NCI-H82 (cell line): ENCODE measurements at regions not wholly inside any gene's neighbourhood (a gene's known extent, or its start where the extent isn't known, plus 50 kb on each side); places are given as distances from the start of the nearest gene placed in this dataset.
A peak's percentile ranks its signal among the peaks of the same experiment; 100 is the strongest.
"Not testable (repeated sequence)": the region's sequence is repeated elsewhere in the genome, so short reads cannot be mapped to it uniquely, and the experiment has no call there.

Experiments used
- DNase-seq: peaks from one replicate; lab custom pipeline; 2025; lab: John Stamatoyannopoulos, UW

DNA sequence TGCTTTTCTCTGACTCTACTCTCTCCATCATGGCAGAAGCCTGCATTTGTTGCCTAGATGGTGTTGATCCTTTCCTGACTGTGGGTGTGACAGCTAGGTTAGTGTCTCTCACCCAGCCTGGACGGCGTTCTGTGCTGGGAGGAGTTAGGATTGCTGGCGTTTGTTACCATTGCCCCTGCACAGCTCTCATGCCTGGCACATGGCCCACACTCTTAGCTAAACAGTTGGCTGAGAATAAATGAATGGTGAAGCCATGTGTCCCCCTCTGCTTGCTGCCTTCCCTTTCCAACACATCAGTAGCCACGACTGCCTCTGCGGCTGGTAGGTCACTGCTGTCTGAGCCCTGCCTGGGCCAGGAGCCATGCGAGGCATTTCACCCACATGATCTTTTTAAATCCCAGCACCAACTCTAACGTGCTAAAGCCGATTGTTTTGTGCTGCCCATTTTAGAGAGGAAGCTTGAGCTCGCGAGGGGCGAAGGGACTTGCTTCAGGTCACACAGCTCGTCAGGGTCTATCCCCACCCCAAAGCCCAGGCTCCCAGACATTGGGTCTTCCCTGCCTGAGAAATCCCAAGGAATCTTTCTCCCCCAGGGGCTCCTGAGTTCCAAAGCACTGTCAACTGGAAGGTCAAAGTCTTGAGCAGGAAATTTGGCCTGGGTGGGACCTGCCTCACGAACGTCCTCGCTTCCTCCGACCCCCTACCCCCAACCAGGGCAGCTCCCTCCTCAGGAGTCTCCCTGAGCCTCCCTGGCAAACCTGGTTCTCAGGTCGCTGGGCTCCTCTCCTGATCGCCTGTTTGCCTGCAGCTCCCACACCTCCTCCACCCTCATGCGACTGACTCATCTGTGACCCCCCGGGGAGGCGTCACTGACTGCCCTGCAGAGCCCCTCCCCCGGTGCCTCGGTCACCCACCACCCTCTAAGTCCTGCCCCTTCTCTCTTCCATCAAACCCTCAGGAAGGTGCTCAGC is 271.7 kb upstream of the C1orf174 start:
- DNase-seq = no peak

DNA sequence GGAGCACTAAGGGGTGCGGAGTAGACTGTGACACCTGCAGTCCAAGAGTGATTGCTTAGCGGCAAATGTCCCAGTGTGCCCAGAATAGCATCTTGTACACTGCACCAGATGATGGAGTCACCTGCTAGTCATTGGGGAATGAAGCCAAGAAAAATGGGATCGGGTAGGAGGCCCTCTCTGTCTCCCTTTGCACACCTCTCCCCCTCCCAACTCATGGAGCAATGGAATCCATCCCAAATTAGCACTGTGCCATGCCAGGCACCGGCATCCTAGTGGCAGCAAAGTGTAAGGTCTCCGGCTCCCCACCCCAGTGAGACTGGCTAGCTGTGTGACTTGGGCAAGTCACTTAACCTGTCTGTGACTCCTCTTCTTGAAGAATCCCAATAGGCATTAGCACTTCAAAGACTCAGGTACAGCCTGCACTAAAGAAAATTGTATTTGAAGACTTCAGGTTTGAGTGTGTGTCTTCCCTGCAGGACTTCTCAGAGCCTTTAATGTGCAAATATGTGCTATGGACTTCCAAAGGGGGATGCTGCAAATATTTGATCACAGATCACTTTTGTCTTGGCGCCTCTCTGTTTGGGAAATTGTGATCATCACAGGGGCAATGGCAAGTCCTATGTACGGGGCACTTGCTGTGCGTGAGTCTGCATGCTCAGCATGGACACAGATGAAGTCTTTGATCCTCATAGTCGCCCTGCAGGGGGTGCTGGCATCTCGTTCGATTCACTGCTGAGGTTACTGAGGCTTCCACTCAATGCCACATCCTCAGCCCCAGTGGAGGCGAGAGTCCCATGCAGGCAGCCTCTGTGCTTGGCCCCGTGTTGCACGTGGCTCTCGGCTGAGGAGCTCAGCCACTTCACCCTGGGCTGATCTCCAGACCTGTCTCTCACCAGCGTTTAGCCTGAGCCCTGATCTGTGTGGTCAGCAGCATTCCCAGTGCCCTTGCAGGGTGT is 272.9 kb upstream of the C1orf174 start:
- peak; percentile 64 for DNase-seq

DNA sequence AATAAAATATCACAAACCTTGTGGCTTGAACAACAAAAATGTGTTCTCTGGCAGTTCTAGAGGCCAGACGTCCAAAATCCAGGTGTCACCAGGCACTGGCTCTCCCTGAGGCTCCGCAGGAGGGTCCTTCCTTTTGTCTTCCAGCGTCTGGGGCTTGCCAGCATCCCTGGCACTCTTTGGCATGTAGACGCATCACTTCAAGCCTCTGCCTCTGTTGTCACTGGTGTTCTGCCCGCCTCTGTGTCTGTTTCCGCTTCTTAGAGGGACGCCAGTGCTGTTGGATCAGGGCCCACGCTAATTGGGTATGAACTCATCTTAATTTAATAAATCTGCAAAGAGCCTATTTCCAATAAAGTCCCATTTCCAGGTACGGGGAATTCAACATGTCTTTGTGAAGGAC is 273.7 kb upstream of the C1orf174 start:
- DNase-seq = no peak

DNA sequence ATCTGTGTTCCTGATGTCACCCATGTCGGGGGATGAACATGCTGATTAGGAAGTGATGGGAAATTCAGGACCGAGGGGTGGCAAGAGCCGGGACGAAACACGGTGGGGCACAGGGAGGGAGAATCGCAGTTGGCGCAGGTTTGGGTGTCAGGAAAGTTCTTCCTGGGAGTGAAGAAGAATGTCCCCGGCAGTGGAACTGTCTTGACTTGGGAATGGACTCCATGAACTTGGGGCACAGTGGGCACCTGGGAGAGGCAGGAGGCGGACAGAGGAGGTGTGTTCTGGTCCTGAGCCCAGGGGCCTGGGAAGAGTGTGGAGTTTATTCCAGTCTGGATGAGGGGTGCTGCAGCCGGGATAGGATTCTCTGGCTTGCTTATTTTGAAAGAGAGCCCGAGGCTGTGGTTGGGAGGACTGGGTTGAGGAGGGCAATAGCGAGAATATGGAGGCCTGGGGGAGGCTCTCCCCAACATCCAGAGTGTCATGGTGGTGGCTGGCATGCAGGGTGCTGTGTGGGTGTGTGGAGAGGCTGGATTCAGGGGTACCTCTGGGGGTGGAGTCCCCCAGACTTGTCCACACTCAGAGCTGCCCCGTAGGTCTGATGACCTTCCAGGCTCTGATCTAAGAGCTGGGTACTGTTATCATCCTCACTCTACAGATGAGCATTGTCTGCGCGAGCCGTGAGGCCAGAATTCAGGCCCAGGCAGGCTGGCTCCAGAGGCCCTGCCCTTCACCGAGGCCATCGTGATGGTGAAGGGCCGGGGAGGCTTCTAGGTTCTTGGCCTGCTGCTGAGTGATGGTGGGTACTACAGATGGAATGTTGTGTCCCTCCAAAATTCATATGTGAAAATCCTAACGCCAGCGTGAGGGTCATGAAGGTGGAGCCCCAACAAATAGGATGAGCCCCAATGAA is 274.5 kb upstream of the C1orf174 start:
- no peak for DNase-seq

DNA sequence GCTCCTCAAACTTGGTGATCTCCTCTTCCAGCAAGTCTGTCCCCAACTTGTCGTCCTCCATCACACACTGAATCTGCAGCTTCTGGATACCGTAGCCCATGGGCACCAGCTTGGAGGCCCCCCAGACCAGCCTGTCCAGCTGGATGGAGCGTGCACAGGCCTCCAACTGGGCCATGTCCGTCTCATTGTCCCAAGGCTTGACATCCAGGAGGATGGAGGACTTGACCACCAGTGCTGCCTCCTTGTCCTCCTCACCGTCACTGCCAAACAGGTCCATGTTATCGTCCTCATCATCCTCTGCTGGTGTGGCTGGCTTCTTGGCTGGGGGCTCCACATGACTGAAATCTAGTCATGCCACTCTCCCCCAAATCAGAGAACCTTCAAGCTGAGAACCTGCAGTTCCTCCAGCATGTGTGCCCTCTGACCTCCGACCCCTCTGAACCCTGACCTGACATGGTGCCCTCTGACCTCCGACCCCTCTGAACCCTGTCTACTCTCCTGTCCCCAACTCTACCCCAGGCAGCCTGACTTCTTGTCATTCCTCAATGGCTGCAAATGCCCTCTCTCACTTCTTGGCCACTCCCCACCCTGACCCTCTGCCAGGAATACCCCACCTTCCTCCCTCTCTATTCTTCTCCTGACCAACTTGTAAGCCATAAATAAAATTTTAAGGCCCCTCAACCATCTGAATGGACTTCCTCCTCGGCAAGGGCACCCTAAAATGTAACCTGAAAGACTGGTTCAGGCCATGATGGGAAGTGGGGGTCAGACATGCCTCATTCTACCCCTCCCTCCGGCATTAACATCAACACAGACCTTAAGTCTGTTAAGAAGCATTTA is 275.7 kb upstream of the C1orf174 start:
- no peak for DNase-seq

DNA sequence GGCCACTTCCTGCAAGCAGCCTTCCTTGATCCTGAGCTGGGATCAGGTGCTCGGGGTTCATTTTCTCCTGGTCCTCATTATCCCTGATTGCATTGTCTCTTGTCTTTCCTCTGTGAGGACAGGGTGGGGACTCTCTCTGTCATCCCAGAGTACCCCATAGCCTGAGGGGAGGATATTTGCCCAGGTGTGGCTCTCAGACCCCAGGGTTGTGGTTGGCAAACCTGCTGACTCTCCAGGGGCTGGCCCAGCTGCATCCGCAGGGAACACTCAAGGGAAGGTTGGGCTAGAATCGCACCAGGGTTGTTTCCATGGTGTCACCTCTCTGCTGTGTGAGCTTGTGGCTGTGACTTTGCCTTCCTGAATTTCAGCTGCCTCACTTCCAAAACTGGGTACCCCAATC is 276.8 kb upstream of the C1orf174 start:
- DNase-seq = no peak

DNA sequence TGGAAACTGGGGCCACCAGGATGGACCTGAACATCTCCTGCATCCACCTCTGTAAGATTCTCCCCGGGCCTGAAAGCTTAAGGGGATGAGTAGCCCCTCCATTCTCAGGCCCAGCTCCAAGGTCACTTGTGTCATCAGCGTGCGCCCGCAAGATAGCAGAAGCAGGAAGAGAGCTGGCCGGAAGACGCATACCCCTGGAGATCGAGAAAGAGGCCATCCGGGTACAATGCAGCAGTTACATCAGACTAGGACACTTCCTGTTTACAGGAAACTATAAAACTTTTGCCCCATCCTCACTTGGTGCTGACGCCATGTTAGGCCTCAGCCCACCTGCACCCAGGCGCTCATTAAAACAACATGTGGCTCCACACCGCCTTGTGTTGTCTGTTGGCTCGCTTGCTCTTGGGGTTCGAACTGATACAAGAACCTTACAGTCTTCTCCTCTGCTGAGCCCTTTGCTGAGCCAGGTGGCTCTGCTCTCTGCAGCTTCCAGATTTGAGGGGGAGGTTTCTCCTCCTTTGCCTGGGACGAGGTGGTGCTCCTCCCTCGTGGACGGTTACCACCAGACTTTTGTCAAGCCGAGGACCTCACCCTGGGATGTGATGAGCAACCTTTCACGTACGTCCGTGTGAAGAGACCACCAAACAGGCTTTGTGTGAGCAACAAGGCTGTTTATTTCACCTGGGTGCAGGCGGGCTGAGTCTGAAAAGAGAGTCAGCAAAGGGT is 277.5 kb upstream of the C1orf174 start:
- DNase-seq = no peak

DNA sequence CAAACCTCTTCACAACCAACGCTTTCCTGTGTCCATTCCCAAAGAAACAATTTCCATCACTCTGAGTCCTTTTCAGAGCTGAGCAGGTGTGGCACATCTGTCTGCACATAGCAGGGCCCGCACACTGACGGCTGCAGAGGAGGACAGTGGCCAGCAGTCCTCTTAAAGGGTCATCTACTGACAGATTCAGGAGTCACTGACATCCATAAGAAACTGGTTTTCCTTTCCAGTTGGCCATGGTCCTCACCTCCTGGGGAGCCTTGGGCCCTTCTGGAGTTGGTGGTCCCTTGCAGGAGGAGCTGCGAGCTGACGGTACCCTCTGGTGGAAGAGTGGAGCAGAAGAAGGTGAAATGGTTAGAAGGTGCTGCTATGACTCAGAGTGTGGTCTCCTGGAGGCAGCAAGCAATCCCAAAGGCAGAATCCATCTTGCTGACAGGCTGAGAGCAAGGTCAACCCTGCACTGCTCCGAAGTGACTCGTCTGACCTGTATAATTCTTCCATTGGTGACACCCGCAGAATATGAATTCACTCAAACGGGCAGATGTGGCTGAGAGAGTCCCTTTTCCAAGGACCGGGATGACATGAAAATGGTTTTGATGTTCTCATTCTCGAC is 278.5 kb upstream of the C1orf174 start:
- no peak for DNase-seq

DNA sequence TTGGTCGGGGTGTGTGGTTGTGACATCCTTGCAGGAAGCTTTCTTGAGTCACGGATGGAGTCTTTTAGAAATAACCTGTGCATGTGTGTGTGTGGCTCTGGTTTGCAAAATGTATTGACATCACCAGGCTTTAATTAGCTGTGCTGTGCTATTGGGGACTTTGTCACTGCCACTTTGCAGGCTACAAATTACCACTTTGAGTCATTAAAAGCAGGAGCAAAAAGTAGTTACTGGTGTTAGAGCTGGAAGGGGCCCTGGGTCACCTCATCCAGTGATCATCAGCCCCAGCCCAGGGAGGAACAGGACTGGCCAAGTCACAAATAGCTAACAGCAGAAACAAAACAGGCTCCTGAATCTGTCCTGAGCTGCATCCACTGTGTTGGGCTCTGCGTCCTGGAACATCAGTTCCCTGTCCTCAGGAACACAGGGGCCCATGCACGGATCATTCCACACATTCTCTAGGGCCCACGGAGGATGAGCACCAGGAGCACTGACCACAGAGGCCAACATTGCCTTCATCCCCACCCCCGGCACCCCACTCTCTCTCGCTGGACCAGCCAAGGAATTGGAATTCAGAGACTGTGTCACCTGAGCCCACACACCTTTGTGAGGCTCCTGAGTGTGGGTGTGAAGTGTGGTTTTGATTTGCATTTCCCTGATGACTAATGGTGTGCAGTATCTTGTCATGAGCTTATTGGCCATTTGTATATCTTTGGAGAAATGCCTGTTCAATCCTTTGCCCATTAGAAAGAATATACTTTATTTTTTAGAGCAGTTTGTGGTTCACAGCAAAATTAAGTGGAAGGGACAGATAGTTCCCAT is 280.1 kb upstream of the C1orf174 start:
- no peak for DNase-seq

DNA sequence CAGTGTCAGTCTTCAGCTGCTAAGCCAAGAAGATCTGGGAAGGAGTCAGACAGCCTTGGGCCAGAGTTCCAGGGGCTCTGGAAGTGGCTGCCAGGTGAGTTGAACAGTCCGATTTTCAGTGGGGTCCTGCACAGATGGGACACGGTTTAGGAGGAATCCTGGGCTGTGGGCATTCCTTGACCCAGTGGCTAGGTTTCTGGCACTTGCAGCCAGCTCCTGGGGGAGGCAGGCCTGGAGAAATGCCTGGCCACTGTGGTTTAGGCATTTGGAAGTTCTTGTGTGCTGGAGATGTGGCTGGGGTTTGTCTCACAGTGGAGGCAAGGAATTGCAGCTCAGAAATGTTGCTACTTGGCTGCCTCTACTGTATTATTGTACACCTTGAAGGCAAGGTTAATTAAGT is 286.4 kb upstream of the C1orf174 start:
- not testable (repeated sequence) for DNase-seq

DNA sequence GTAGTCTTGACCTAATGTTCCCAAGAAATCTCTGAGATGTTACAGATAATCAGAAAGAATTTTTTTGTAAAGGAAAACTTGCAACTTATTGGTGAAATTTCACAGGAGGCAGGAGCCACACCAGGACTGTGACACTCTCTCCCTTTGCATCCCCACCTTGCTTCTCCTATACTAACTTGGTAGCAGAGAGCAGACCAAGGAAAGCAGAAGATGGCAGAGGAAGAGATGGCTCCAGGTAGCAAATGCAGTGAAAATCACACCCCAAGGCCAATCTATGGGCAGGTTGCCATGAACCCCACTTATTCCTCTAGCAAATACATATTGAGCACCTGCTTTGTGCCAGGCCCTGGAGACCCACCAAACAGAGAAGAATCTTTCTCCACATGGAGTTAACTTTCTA is 303.4 kb upstream of the C1orf174 start:
- no peak for DNase-seq

DNA sequence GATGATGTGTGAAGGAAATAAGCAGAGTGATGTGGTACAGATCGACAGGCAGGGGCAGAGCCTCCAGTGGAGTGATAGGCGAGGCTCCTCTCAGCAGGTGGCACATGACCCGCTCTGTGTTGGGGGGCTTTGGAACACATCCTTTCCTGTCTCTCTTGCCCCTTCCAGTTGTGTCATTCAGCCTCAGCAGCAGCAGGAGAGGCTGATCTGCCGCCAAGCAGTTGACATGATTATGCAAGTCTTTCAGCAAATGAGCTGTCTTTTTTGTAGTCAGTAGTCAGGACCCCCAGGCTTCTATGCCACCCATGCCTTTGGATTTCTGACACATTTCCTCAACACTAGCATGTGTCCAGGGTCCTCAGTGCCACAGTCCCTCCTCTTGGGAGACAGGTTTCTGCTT is 307.1 kb upstream of the C1orf174 start:
- DNase-seq = no peak

DNA sequence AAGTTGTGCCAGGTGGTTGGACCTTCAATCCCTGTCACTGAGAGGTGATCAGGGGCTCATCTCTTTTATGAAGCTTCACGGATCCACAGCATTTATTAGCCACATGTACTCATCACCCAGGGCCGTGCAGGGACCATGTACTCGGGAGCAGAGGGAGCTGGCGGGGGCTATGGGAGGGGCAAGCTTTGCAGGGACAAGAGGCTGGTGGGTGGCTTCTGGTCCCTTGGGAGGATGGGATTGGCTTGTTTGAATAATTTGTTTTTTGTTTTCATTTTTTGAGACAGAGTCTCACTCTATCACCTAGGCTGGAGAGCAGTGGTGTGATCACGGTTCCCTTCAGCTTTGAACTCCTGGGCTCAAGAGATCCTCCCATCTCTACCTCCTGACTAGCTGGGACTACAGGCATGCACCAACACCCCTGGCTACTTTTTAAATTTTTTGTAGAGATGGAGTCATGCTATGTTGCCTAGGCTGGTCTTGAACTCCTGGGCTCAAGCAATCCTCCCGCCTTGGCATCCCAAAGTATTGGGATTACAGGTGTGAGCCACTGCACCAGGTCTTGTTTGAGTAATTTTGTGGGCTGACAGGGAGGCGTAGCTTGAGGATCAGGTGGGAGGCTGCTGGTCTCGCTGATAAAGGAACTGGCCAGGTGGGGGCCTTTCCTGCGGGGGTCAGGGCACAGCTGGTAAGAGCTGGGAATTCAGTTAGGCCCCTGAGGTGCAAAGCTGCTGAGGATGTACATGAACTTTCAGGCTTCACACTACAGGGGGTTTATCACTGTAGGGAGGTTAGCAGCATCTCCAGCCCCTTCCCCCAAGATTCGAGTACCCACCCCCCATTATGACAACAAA is 308.0 kb upstream of the C1orf174 start:
- DNase-seq = no peak

DNA sequence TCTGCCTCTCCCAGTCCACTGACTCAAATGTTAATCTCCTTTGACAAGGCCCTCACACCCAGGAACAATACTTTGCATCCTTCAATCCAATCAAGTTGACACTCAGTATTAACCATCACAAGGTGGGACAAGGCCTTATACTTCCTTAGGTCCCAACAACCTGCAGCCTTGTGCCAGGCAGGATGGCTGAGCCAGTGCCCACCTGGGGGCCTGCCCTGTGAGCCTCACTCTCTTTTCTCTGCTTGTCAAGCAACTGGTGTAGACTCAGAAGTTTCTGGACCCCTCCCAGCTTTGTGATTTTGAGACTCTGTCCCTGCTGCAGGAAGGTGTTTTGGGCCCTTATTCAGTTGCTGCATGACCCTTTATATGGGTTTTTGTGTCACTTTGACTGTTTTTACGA is 310.0 kb upstream of the C1orf174 start:
- peak; percentile 65 for DNase-seq

DNA sequence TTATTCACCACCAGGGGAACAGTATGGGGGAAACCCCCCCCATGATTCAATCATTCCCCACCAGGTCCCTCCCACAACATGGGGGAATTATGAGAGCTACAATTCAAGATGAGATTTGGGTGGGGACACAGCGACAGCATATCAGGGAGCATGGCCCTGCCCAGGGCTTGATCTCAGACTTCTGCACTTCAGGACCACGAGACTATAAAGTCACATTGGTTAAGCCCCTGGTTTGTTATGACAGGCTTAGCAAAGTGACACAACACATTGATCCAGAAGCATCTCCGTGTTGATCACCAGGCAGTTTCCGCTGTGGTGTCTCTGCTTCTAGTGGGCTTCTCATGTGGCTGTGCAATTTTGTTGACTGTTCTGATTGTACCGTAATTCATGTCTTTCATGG is 312.7 kb upstream of the C1orf174 start:
- no peak for DNase-seq

DNA sequence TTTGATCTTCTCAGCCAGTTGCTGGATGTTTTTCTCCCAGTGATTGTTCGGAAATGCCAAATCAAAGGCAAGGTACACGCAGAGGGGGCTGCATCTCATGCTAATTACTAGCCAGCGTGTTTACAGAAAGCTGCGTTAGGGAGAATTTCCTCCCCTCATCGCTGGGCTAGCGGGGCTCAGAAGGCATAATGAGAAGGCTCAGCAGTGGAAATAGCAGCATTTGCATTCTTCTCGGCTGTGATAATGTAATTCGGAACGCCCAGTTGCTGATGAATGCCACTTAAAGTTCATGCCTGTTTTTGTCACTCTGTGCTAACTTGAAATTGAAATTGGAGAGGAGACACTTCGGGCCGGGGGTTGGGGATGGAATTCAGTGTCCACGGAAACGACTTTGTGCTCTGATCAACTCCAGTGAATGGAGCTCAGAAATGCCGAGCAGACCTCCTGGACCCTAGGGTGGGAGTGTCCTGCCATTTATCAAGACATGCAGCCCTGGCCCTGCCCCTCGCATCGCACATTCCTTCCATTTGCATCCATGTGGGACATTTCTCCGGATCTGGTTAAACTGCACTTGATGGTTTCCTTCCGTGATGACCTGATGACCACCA is 313.4 kb upstream of the C1orf174 start:
- DNase-seq = no peak

DNA sequence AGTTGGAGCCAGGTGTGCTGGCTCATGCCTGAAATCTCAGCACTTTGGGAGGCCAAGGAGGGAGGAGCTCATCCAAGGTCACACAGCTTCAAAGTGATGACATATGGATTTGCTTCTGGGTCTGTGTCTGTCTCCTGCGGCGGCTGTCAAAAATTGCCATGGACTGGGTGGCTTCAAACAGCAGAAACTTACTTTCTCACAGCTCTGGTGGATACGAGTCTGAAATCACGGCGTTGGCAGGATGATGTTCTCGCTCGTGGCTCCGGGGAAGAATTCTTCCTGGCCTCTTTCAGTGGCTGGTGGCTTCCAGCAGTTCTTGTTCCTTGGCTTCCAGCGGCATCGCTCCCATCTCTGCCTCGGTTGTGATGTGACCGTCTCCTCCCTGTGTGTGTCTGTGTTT is 314.8 kb upstream of the C1orf174 start:
- no peak for DNase-seq
